ENCODE measurements at regions not wholly inside any gene's neighbourhood (a gene's known extent, or its start where the extent isn't known, plus 50 kb on each side); places are given as distances from the start of the nearest gene placed in this dataset.

GRCh38 chr12:130075497-130076076, 86.7 kb upstream of the FZD10 start:
- no peak overlapping the region for H3K4me3 Mint-ChIP-seq
- peaks cover 25% of the 10 kb centered on the region for H3K9me3 Mint-ChIP-seq
- H3K27ac Mint-ChIP-seq: peak overlapping the region; percentile 3
- peaks cover 84% of the 10 kb centered on the region for H3K4me1 Mint-ChIP-seq
- TF ChIP-seq CTCF (IDR thresholded peaks at IDR 0.05): no peak
- no peak for DNase-seq
- peaks cover 12% of the 10 kb centered on the region for H3K36me3 Mint-ChIP-seq (ENCODE audit: low read depth)
- H3K27me3 Mint-ChIP-seq (ENCODE audit: low read depth, poor library complexity): peaks cover 7% of the 10 kb centered on the region

GRCh38 chr12:130076126-130076525, 86.1 kb upstream of the FZD10 start:
- H3K27ac Mint-ChIP-seq: no peak overlapping the region
- peaks cover 90% of the 10 kb centered on the region for H3K4me1 Mint-ChIP-seq
- peaks cover 7% of the 10 kb centered on the region for H3K27me3 Mint-ChIP-seq (ENCODE audit: low read depth, poor library complexity)
- DNase-seq: no peak
- H3K9me3 Mint-ChIP-seq: peaks cover 25% of the 10 kb centered on the region
- H3K4me3 Mint-ChIP-seq: no peak overlapping the region
- peaks cover 12% of the 10 kb centered on the region for H3K36me3 Mint-ChIP-seq (ENCODE audit: low read depth)
- TF ChIP-seq CTCF (IDR thresholded peaks at IDR 0.05): no peak

- Mint-ChIP-seq H3K9me3 (peaks cover 25% of the 10 kb centered on the region), H3K27me3 (ENCODE audit: low read depth, poor library complexity) (peaks cover 9% of the 10 kb centered on the region), H3K36me3 (ENCODE audit: low read depth) (peaks cover 12% of the 10 kb centered on the region), H3K4me1 (peaks cover 90% of the 10 kb centered on the region), H3K4me3 (no peak overlapping the region), H3K27ac (no peak overlapping the region)
- no peak for DNase-seq
- no peak for TF ChIP-seq CTCF (IDR thresholded peaks at IDR 0.05)
These were observed 85.5 kb upstream of the FZD10 start for GRCh38 chr12:130076752-130077151.

- no peak overlapping the region for H3K4me3 Mint-ChIP-seq
- DNase-seq: no peak
- peaks cover 12% of the 10 kb centered on the region for H3K36me3 Mint-ChIP-seq (ENCODE audit: low read depth)
- peaks cover 9% of the 10 kb centered on the region for H3K27me3 Mint-ChIP-seq (ENCODE audit: low read depth, poor library complexity)
- H3K27ac Mint-ChIP-seq: peak overlapping the region; percentile 93
- no peak for TF ChIP-seq CTCF (IDR thresholded peaks at IDR 0.05)
- H3K4me1 Mint-ChIP-seq: peaks cover 90% of the 10 kb centered on the region
- peaks cover 25% of the 10 kb centered on the region for H3K9me3 Mint-ChIP-seq
These were observed 83.4 kb upstream of the FZD10 start for GRCh38 chr12:130078852-130079251.

GRCh38 chr12:130079279-130079678, 83.0 kb upstream of the FZD10 start:
- TF ChIP-seq CTCF (IDR thresholded peaks at IDR 0.05): no peak
- peaks cover 90% of the 10 kb centered on the region for H3K4me1 Mint-ChIP-seq
- peaks cover 8% of the 10 kb centered on the region for H3K27me3 Mint-ChIP-seq (ENCODE audit: low read depth, poor library complexity)
- H3K4me3 Mint-ChIP-seq: no peak overlapping the region
- H3K9me3 Mint-ChIP-seq: peaks cover 25% of the 10 kb centered on the region
- H3K27ac Mint-ChIP-seq: peak overlapping the region; percentile 93
- H3K36me3 Mint-ChIP-seq (ENCODE audit: low read depth): peaks cover 12% of the 10 kb centered on the region
- DNase-seq: no peak

- DNase-seq: no peak
- Mint-ChIP-seq H3K9me3 (peaks cover 25% of the 10 kb centered on the region), H3K27me3 (ENCODE audit: low read depth, poor library complexity) (peaks cover 7% of the 10 kb centered on the region), H3K36me3 (ENCODE audit: low read depth) (peaks cover 11% of the 10 kb centered on the region), H3K4me3 (no peak overlapping the region), H3K4me1 (peaks cover 90% of the 10 kb centered on the region), H3K27ac (no peak overlapping the region)
- TF ChIP-seq CTCF (IDR thresholded peaks at IDR 0.05): no peak
These were observed 82.1 kb upstream of the FZD10 start for GRCh38 chr12:130080205-130080604.

Data from nephron progenitor cell (in vitro differentiated cells).